AG08396 (cell line): ENCODE measurements at regions not wholly inside any gene's neighbourhood (a gene's known extent, or its start where the extent isn't known, plus 50 kb on each side); places are given as distances from the start of the nearest gene placed in this dataset.
"Not testable (repeated sequence)": the region's sequence is repeated elsewhere in the genome, so short reads cannot be mapped to it uniquely, and the experiment has no call there.

Source experiments
- DNase-seq: peaks from one replicate; pipeline ENCODE4 v3.0.0; 2012; ENCODE audit warnings: low spot score, mixed read lengths

- no peak for DNase-seq
Observed at GRCh38 chr4:65265526-65265925, 404.8 kb downstream of the EPHA5 start.

DNA sequence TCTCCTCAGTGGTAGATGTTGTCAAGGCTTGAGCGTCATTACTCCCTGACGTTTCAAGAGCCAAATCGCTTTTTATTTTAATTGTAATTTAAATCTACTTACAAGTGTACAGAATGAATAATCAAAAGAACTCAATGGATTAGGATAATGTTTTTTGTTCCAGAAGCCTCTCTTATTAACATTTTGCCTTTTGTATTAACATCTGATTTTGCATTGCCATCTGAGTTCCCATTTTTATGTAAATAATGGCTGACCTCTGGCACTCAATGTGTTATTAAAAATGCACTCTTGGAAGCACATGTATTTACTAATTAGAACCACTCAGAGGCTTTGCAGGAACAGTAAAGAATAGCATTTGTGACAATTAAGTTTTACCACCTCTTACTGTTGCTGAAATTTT is 411.0 kb downstream of the EPHA5 start:
- no peak for DNase-seq

DNA sequence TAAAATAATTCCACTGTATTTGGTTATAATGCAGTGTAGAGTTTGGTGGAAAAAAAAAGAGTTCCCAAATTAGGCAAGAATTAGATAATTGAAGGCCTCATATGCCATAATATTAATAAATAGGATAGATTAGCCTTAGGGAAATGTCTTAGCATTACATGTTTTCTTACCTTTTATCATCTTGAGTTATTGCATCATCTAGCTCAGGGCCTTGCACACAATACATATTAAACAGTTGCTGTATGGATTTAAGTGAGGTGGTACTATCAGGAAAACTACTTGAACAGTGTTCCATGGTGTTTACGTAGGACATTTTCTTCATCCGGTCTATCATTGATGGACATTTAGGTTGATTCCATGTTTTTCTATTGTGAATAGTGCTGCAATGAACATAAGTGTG is 419.4 kb downstream of the EPHA5 start:
- no peak for DNase-seq

DNA sequence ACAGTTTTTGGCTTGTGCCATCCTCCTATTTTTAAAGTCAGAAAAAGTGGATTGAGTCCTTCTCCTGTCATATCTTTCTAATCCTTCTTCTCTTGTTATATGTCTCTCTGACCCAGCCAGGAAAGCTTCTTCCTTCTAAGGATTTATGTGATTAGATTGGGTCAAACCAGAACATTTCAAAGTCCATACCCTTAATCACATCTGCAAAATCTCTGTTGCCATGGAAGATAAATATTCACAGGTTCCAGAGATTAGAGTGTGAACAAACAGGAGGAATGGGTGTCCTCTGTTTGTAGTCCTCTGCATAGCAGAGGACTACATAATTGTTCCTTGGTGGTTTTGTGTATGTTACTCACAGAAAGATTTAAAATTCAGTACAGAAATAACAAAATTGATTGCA is 421.2 kb downstream of the EPHA5 start:
- DNase-seq = no peak

DNA sequence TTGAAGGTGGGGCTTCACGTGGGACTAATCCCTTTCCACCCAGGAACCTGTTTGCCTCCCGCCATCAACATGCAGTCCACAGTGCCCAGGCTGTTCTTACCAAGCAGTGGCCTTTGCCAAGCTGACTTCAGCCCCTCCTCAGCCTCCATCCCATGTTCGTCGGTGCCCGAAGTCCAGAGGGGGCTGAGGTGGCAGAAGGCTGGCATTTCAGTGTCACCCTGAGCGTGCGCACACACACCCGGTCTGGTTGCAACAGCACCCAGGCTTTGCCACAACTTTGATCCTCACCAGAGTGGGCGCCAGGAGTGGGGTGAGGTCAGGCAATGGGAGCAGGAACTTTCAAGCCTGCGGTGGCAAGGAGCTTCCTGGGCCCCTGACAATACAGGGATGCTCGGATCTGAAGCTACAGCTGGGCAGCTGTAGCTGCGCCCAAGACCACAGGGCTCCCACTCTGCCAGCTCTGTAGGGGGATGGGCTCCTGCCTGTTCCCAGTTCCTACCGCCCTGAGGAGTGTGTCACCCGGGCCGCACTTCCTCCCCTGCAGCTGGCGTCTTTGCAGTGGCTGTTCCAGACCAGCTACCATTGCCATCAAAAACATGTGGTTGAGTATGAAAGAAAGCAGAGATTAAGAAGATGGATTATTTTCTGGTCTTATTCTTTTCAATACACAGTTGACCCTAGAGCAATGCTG is 428.0 kb downstream of the EPHA5 start:
- no peak for DNase-seq

DNA sequence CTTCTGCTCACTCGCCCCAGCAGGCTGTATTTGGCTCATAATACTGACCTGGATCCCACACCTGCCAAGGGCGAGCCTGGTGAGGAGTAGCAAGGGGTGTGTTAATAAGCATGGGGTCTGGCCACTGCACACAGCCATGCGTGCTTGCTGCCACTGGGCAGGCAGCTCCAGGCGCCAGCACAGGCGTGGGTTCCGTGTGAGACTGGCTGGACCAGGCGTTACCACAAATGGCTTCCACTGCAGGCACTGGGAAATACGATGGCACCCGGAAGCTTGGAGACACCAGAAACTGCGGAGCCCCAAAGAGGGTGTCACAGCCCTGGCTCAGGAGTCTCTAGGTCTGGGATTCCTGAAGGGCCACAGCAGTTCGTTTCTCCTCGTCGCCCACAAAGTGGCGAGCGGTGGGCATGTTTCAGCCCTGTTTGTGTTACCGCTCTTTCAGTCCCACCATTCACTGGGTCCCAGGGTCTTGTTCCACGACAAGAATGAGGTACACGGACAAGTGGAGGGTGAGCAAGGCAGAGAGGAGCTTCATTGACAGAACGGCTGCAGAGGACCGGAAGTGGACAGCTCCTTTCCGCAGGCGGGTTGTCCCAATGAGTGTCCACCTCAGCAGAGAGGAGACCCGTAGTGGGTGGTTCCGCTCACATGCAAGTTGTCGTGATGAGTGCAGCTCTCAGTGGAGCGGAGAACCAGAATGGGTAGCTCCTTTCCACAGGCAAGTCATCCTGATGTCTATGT is 428.9 kb downstream of the EPHA5 start:
- no peak for DNase-seq

DNA sequence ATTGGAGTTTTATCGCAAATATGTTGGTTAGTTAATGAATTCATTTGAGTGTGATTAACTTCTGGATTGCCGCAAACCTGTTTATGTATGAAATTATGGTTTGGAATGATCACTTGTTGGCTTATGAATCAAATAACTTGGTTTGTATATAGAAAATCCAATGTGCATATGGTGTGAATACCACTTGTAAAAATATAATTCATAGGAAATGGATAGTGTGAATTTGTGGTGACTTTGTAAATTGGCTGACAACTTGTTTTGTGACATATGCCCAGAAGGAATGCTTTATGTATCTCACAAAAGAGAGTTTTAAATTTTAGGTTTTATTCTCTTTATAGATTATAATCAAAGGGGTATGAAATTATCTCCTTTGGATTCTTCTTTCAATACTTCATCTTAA is 436.2 kb downstream of the EPHA5 start:
- DNase-seq = no peak

DNA sequence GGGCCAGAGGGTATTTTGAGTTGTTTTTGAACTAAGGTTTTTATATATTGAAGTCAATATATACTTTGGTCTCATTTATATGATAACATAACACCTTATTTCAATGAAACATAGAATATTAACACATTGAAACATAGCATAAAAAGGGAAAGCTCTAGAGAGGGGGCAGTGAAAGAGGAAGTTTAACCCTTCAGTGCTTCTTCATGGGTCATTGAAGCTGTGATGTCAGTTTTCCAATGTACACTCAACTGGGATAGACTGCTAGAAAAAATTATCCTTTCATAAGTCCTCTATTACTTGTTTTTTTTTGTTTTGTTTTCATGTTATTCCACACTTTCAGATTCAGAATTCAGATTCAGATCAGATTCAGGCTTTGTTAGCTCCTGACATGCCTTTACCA is 442.7 kb downstream of the EPHA5 start:
- DNase-seq = no peak

GRCh38 chr4:65223601-65224000 is 446.7 kb downstream of the EPHA5 start:
- no peak for DNase-seq

- DNase-seq = not testable (repeated sequence)
Observed at GRCh38 chr4:65223074-65223473, 447.2 kb downstream of the EPHA5 start.

- no peak for DNase-seq
Observed at GRCh38 chr4:65217179-65217578, 453.1 kb downstream of the EPHA5 start.

DNA sequence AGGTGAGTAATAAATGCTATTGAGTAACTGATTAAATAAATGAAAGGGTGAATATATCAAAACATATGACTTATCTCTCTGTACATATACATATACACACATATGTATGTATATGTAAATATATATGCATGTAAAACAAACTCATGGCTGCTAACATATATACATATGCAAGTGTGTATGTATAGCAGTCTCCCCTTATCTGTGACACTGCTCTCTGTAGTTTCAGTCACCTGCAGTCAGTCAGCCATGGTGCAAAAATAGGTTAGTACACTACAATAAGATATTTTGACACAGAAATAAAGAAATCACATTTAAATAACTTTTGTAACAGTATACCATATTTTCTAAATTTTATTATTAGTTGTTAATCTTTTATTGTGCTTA is 467.4 kb downstream of the EPHA5 start:
- DNase-seq = no peak

- DNase-seq = no peak
Observed at GRCh38 chr4:65202165-65202852, 468.0 kb downstream of the EPHA5 start.

- DNase-seq = no peak
Observed at GRCh38 chr4:65195666-65196065, 474.6 kb downstream of the EPHA5 start.

DNA sequence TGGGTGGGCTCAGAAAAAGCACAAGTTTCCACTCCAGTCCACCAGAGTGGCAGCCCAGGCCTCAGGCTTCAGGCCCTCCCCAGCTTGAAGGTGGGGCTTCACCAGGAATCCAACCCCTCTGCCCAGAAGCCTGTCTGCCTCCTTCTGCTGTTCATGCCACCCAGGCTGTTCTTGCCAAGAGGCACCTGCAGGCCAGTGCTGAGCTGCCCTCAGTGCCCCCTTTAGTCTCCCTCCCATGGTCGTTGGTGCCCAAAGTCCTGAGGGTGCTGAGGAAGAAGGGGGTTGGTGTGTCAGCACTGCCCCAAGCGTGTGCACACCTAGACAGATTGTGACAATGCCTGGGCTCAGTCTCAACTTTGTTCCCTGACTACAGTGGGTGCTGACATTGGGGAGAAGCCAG is 475.3 kb downstream of the EPHA5 start:
- DNase-seq = no peak

DNA sequence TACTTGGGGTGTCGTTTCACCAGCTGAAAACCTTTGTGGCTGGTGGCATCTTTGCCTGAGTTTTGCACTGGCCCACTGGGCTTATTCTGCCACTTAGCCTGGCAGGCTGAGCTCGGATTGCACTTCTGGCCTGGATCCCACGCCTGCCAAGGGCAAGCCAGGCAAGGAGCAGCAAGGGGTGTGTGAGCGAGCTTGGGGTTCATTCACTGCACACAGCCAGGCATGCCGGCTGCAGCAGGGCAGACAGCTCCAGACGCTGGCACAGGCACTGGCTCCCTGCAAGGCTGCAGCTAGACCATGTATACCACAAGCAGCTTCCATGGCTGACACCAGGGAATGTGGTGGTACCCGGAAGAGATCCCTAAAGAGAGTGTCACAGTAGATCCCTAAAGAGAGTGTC is 476.3 kb downstream of the EPHA5 start:
- no peak for DNase-seq

DNA sequence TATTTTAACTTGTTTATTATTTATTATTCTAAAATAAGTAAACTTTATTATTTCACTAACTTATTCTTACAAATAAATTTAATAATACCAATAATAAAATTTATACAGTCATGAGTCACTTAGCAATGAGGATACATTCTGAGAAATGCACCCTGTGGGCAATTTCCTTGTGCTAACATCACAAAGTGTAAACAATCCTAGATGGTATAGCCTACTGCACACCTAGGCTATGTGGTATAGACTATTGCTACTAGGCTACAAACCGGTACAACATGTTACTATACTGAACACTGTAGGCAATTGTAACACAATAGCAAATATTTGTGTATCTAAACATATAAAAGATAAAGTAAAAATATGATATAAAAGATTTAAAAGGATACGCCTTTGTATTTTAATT is 479.5 kb downstream of the EPHA5 start:
- DNase-seq = no peak

DNA sequence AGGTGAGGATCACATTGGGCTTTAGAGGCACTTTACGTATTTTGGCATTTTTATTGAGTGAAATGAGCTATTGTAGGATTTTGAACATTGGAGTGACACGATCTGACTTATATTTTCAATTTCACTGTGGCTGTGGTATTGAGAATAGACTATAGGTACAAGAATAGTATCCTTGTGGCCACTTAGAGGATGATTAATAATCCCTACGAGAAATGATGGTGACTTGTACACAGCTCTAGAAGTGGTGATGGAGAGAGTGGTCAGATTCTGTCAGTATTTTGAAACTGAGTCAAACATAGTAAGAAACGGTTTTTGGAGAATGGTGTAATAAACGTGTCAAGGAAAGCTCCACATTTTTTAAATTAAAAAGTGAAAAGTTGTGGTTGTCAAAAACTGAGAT is 494.7 kb downstream of the EPHA5 start:
- no peak for DNase-seq

- DNase-seq = no peak
Observed at GRCh38 chr4:65170768-65171514, 499.3 kb downstream of the EPHA5 start.

- no peak for DNase-seq
Observed at GRCh38 chr4:65167719-65168118, 502.6 kb downstream of the EPHA5 start.

DNA sequence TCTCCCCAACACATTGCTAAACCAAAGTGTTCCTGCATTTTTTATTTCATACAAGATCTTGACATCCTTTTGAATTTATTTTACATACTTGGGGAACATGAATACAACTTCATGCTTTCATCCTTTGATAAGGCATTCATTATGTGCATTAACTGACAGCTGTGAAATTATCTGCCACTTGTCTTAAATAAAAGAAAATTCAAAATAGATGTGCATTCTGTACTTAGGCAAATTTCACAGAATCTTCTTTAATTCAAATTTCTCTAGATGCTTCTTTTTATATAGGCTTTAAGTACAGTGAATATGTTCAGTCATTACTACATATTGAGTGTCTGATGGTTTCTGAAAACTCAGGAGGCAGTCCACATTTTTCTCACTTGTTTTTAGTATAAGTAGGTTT is 518.1 kb downstream of the EPHA5 start:
- DNase-seq = no peak

GRCh38 chr4:65139998-65140397 is 530.3 kb downstream of the EPHA5 start:
- no peak for DNase-seq

- no peak for DNase-seq
Observed at GRCh38 chr4:65126200-65126599, 544.1 kb downstream of the EPHA5 start.
